Spleen (tissue), 11 donors: ENCODE measurements at regions not wholly inside any gene's neighbourhood (a gene's known extent, or its start where the extent isn't known, plus 50 kb on each side); places are given as distances from the start of the nearest gene placed in this dataset.

Experiments
- DNase-seq: peaks from one replicate; pipeline ENCODE4 v3.0.0-alpha.2; 2020
- H3K27ac ChIP-seq, 8 donors: fragments of 200-600 bp; sonication (generic) in 7 of 8; 1 replicate in 4 of 8; 2 replicates in 4 of 8; pipeline versions ENCODE4 v1.5.0 to v1.8.0; 2016 to 2021; ENCODE audit warnings: inconsistent platforms in 4 of 8, mild to moderate bottlenecking in 4 of 8, moderate library complexity in 1 of 8
- H3K27me3 ChIP-seq, 7 donors: fragments of 200-600 bp; sonication (generic) in 6 of 7; replicated peaks in 1 of 7; 1 replicate in 4 of 7; 2 replicates in 3 of 7; pipeline versions ENCODE4 v1.5.0 to v1.8.0; 2016 to 2021; ENCODE audit warnings: inconsistent platforms in 3 of 7, mild to moderate bottlenecking in 1 of 7
- H3K36me3 ChIP-seq, 6 donors: fragments of 200-600 bp; sonication (generic) in 5 of 6; 1 replicate in 4 of 6; 2 replicates in 2 of 6; pipeline versions ENCODE4 v1.5.0 to v1.8.0; 2016 to 2021; ENCODE audit warnings: inconsistent platforms in 2 of 6
- H3K4me1 ChIP-seq, 6 donors: fragments of 200-600 bp; sonication (generic) in 5 of 6; 1 replicate in 3 of 6; 2 replicates in 3 of 6; pipeline versions ENCODE4 v1.5.0 to v1.8.0; 2016 to 2021; ENCODE audit warnings: inconsistent platforms in 3 of 6
- H3K4me3 ChIP-seq, 8 donors: fragments of 200-600 bp; sonication (generic) in 7 of 8; 1 replicate in 4 of 8; 2 replicates in 4 of 8; pipeline versions ENCODE4 v1.5.0 to v1.8.0; 2016 to 2021; ENCODE audit warnings: inconsistent platforms in 4 of 8, mild to moderate bottlenecking in 4 of 8, moderate library complexity in 2 of 8
- H3K9me3 ChIP-seq, 8 donors: fragments of 200-600 bp; sonication (generic) in 7 of 8; 1 replicate in 4 of 8; 2 replicates in 4 of 8; pipeline versions ENCODE4 v1.5.0 to v1.8.0; 2016 to 2021; ENCODE audit warnings: inconsistent platforms in 4 of 8
- CTCF ChIP-seq, 11 experiments: fragments of 200-600 bp in 7 of 11; fragments of 450-650 bp in 4 of 11; sonication (generic) in 4 of 11; IDR thresholded peaks in 8 of 11; conservative IDR thresholded peaks in 3 of 11; 1 replicate in 7 of 11; 2 replicates in 4 of 11; pipeline versions ENCODE4 v1.4.0 to v1.8.0; 2016 to 2021; ENCODE audit warnings: antibody characterized with exemption in 11 of 11, inconsistent platforms in 4 of 11, mild to moderate bottlenecking in 1 of 11
- POLR2A ChIP-seq, 3 donors: fragments of 450-650 bp; IDR thresholded peaks; one replicate each; pipeline ENCODE4 v1.5.1; 2017; ENCODE audit warnings: antibody characterized with exemption in 3 of 3, mild to moderate bottlenecking in 1 of 3
- POLR2AphosphoS5 ChIP-seq, 3 donors: sonication (generic); formaldehyde crosslinking; IDR thresholded peaks; one replicate each; pipeline ENCODE4 v1.5.1; 2017; ENCODE audit warnings: antibody characterized with exemption in 3 of 3
- WGBS, 5 donors: extraction: QIAGEN DNeasy Blood & Tissue Kit in 3 of 5; methylation state at CpG; one replicate each; pipeline versions ENCODE4 v1.1.5 to v1.1.7; 2013 to 2018; 5-methylcytosine and 5-hydroxymethylcytosine counted together
- intact Hi-C: fragments of 100-400 bp; cut with DNase I; formaldehyde crosslinking; loops from one replicate; pipeline ENCODE4 v1.15.0; 2023; ENCODE audit warnings: low total_unique reads
- donor health status: healthy with polysubstance abuse.
- donor health status: DM: no; HTN: no; CAD: no; lungs with moderate emphysema.
- donor health status: DM: no; HTN: no; CAD: no.
- donor health status: Bipolar disorder and iron deficiency.
- donor health status: healthy.
- donor health status: DM: no; HTN: no; CAD: no.
- donor health status: DM: yes; HTN: yes; CAD: no.

- no peaks in the 10 kb centered on the region for H3K9me3 ChIP-seq
- H3K4me1 ChIP-seq = no peaks in the 10 kb centered on the region
- DNase-seq = no peak
- no peak for TF ChIP-seq POLR2A (IDR thresholded peaks at IDR 0.05)
- no peak for TF ChIP-seq POLR2AphosphoS5 (IDR thresholded peaks at IDR 0.05)
- no peak for TF ChIP-seq CTCF (IDR thresholded peaks at IDR 0.05 in 8 of 11, conservative IDR thresholded peaks at IDR 0.05 in 3 of 11)
- WGBS, 5 donors = 33 to 70% (median 56%) methylated on average over 2 of the region's 2 CpGs
- no peak overlapping the region for H3K4me3 ChIP-seq
- H3K36me3 ChIP-seq = no peaks in the 10 kb centered on the region
- H3K27ac ChIP-seq = no peak overlapping the region
- intact Hi-C loops = no loop called here
- no peaks in the 10 kb centered on the region for H3K27me3 ChIP-seq
Measured at GRCh38 chr3:162538491-162538890, 1041.9 kb downstream of the OTOL1 start.

GRCh38 chr3:162538906-162539305 is 1042.3 kb downstream of the OTOL1 start:
- no peak overlapping the region for H3K4me3 ChIP-seq
- intact Hi-C loops = no loop called here
- TF ChIP-seq POLR2AphosphoS5 (IDR thresholded peaks at IDR 0.05) = no peak
- TF ChIP-seq POLR2A (IDR thresholded peaks at IDR 0.05) = no peak
- TF ChIP-seq CTCF (IDR thresholded peaks at IDR 0.05 in 8 of 11, conservative IDR thresholded peaks at IDR 0.05 in 3 of 11) = no peak
- no peak for DNase-seq
- 64 to 86% (median 76%) methylated on average over 3 of the region's 3 CpGs for WGBS, 5 donors
- H3K9me3 ChIP-seq = no peaks in the 10 kb centered on the region
- no peaks in the 10 kb centered on the region for H3K4me1 ChIP-seq
- no peak overlapping the region for H3K27ac ChIP-seq
- H3K36me3 ChIP-seq = no peaks in the 10 kb centered on the region
- H3K27me3 ChIP-seq = no peaks in the 10 kb centered on the region

- intact Hi-C loops = no loop called here
- H3K36me3 ChIP-seq = no peaks in the 10 kb centered on the region
- no peak for DNase-seq
- no peak overlapping the region for H3K4me3 ChIP-seq
- TF ChIP-seq CTCF (IDR thresholded peaks at IDR 0.05 in 8 of 11, conservative IDR thresholded peaks at IDR 0.05 in 3 of 11) = no peak
- no peak for TF ChIP-seq POLR2AphosphoS5 (IDR thresholded peaks at IDR 0.05)
- no peak for TF ChIP-seq POLR2A (IDR thresholded peaks at IDR 0.05)
- no peaks in the 10 kb centered on the region for H3K4me1 ChIP-seq
- no peaks in the 10 kb centered on the region for H3K9me3 ChIP-seq
- no peak overlapping the region for H3K27ac ChIP-seq
- no peaks in the 10 kb centered on the region for H3K27me3 ChIP-seq
Measured at GRCh38 chr3:162540421-162540820, 1043.8 kb downstream of the OTOL1 start.

- TF ChIP-seq POLR2A (IDR thresholded peaks at IDR 0.05) (no peak), POLR2AphosphoS5 (IDR thresholded peaks at IDR 0.05) (no peak), CTCF (IDR thresholded peaks at IDR 0.05 in 8 of 11, conservative IDR thresholded peaks at IDR 0.05 in 3 of 11) (no peak)
Measured at GRCh38 chr3:162541923-162542322, 1045.3 kb downstream of the OTOL1 start.

More at GRCh38 chr3:162541923-162542322, 1045.3 kb downstream of the OTOL1 start:
- no peaks in the 10 kb centered on the region for H3K27me3 ChIP-seq
- H3K9me3 ChIP-seq = no peaks in the 10 kb centered on the region
- no peaks in the 10 kb centered on the region for H3K4me1 ChIP-seq
- intact Hi-C loops = no loop called here
- WGBS, 5 donors = 53 to 65% (median 62%) methylated on average over 2 of the region's 2 CpGs
- no peaks in the 10 kb centered on the region for H3K36me3 ChIP-seq
- no peak overlapping the region for H3K27ac ChIP-seq
- no peak for DNase-seq
- H3K4me3 ChIP-seq = no peak overlapping the region
